ENCODE measurements at regions not wholly inside any gene's neighbourhood (a gene's known extent, or its start where the extent isn't known, plus 50 kb on each side); places are given as distances from the start of the nearest gene placed in this dataset.

DNA sequence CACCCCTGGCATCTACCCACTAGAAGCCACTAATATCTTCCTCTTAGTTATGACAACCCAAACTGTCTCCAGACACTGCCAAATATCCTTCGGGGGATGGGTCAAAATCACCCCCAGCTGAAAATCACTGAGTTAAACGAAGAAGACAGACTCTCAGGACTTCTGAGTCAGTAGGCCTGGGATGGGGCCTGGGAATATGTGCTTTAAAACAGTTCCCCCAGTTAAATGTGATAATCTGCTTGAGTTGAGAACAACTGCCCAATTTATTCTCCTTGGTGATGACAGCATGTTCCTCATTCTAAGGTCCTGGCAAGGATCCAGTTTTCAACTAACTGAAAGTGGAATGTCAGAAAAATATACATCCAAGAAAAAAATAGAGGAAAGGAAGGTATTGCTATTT is 52.4 kb downstream of the CBLL2 start:
- intact Hi-C loops (cut with DNase I; ENCODE audit: low total_unique reads), result no loop called here
- H3K4me3 ChIP-seq (ENCODE audit: low read depth, poor library complexity, severe bottlenecking), result no peak overlapping the region
- TF ChIP-seq POLR2A (IDR thresholded peaks at IDR 0.05), result no peak
- TF ChIP-seq, protein P1, sequence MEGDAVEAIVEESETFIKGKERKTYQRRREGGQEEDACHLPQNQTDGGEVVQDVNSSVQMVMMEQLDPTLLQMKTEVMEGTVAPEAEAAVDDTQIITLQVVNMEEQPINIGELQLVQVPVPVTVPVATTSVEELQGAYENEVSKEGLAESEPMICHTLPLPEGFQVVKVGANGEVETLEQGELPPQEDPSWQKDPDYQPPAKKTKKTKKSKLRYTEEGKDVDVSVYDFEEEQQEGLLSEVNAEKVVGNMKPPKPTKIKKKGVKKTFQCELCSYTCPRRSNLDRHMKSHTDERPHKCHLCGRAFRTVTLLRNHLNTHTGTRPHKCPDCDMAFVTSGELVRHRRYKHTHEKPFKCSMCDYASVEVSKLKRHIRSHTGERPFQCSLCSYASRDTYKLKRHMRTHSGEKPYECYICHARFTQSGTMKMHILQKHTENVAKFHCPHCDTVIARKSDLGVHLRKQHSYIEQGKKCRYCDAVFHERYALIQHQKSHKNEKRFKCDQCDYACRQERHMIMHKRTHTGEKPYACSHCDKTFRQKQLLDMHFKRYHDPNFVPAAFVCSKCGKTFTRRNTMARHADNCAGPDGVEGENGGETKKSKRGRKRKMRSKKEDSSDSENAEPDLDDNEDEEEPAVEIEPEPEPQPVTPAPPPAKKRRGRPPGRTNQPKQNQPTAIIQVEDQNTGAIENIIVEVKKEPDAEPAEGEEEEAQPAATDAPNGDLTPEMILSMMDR (IDR thresholded peaks at IDR 0.05), result no peak
- DNase-seq (ENCODE audit: low spot score in 2 of 2), result no peak
- WGBS, 2 donors, result 67% methylated on average over 2 of the region's 2 CpGs

DNA sequence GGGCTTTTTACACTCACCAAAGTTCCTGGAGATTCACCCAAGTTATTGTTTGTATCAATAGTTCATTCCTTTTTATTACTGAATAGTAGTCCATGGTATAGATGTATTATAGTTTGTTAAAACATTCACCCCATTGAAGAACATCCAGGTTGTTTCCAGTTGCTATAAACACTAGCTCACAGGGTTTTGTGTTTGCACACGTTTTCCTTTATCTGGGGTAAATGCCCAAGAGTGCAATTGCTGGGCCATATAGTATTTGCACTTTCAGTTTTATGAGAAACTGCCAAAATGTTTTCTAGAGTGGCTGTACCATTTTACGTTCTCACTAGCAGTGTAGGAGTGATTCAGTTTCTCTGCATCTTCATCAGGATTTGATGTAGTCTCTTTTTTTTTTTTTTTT is 57.1 kb downstream of the CBLL2 start:
- no peak for DNase-seq (ENCODE audit: low spot score in 2 of 2)
- WGBS, 2 donors, result 50 to 58% methylated on average over 2 of the region's 2 CpGs
- intact Hi-C loops (cut with DNase I; ENCODE audit: low total_unique reads), result no loop called here
- no peak overlapping the region for H3K4me3 ChIP-seq (ENCODE audit: low read depth, poor library complexity, severe bottlenecking)
- TF ChIP-seq POLR2A (IDR thresholded peaks at IDR 0.05), result no peak
- TF ChIP-seq, protein P1 (IDR thresholded peaks at IDR 0.05), result no peak

DNA sequence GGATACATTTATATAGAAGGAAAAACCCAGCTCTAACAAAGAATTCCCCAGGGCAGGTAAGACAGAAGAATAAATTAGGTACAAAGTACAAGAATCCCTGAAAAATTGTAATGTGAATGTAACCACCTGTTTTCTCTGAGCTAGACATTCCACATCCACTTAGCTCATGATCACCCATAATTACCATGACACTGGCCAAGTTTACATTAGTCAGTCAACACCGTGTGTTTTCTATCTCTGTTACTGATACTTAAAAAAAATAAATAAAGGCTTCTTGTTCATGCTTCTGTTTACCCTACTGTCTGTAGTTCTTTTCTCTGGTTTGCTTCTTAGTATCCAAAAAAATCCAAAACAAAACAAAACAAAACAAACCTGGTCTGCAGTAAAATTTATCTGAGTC is 66.0 kb downstream of the CBLL2 start:
- TF ChIP-seq POLR2A (IDR thresholded peaks at IDR 0.05), result no peak
- TF ChIP-seq, protein P1 (IDR thresholded peaks at IDR 0.05), result no peak
- DNase-seq (ENCODE audit: low spot score in 2 of 2), result no peak
- 18 to 46% methylated on average over 1 of the region's 1 CpG for WGBS, 2 donors
- intact Hi-C loops (cut with DNase I; ENCODE audit: low total_unique reads), result no loop called here
- H3K4me3 ChIP-seq (ENCODE audit: low read depth, poor library complexity, severe bottlenecking), result no peak overlapping the region

DNA sequence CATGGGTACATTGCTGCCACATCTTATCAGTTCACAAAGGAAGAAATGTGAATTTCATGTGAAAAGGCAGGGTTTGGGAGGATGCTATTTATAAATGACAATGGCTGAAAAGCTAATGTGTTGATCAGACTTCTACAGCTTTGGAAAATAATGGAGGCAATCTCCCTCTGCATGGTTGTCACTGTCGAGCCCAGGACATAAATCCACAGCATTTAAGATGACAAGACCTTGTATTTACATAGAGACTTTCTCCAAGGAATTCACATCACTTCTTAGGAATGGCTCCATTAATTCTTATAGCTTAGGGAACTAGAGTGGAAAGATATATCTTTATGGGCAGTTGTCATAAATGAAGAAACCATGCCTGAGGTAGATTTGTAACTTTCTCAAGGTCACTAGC is 66.7 kb downstream of the CBLL2 start:
- intact Hi-C loops (cut with DNase I; ENCODE audit: low total_unique reads), result no loop called here
- WGBS, 2 donors, result 23 to 31% methylated on average over 1 of the region's 1 CpG
- no peak for DNase-seq (ENCODE audit: low spot score in 2 of 2)
- no peak overlapping the region for H3K4me3 ChIP-seq (ENCODE audit: low read depth, poor library complexity, severe bottlenecking)
- TF ChIP-seq POLR2A (IDR thresholded peaks at IDR 0.05), result no peak
- TF ChIP-seq, protein P1 (IDR thresholded peaks at IDR 0.05), result no peak

DNA sequence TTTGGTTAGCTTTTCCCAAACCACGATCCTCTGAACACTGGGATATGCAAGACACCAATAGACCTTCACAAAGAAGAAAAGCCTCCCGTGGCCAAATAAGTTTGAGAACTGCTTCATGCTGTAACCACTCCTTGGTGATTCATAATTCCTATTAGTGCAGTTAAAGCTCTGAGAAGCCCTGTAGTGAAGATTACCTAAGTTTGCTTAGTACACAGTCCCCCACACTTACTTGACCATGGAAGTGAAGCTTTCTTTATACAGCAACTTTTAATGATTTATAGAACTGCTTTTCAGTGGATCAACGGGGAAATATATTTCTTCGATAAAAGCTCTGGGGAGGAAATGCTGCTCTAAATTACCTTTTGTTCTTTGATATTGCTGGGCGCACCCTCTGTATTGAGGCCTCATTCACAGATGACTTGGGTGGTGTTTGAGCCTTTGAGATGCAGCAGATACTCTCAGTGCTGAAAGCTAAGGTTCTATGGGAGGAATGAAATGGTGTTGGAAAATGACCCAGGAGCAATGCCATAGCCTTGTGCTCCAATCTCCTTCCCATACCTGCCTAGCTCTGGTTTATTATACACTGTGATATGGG is 67.4 kb downstream of the CBLL2 start:
- 91 to 97% methylated on average over 5 of the region's 5 CpGs for WGBS, 2 donors
- no peak for DNase-seq (ENCODE audit: low spot score in 2 of 2)
- H3K4me3 ChIP-seq (ENCODE audit: low read depth, poor library complexity, severe bottlenecking), result no peak overlapping the region
- no peak for TF ChIP-seq POLR2A (IDR thresholded peaks at IDR 0.05)
- TF ChIP-seq, protein P1 (IDR thresholded peaks at IDR 0.05), result no peak
- intact Hi-C loops (cut with DNase I; ENCODE audit: low total_unique reads), result no loop called here

DNA sequence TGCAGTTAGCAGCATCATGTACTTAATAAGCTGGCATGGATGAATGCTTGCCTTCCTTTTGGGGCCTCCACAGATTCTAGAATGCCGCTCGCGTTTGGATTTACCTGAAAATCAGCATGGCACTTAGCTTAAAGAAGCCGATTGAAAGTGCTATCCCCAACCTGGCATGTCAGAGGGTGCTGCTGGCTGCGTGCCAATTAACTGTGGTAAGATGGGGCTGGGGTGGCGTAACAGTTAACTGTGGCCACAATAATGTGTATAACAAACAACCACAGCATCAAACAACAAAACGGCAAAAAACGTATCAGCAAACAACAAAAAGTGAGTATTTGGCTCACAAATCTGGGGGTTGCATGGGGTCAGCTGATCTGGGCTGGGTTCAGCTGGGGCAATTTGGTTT is 70.5 kb downstream of the CBLL2 start:
- no peak for TF ChIP-seq POLR2A (IDR thresholded peaks at IDR 0.05)
- TF ChIP-seq, protein P1 (IDR thresholded peaks at IDR 0.05), result no peak
- H3K4me3 ChIP-seq (ENCODE audit: low read depth, poor library complexity, severe bottlenecking), result no peak overlapping the region
- intact Hi-C loops (cut with DNase I; ENCODE audit: low total_unique reads), result no loop called here
- DNase-seq (ENCODE audit: low spot score in 2 of 2), result no peak
- 80 to 82% methylated on average over 8 of the region's 8 CpGs for WGBS, 2 donors

All from lower leg skin (tissue), 4 donors.